Upper lobe of left lung (tissue), 4 donors: ENCODE measurements at regions not wholly inside any gene's neighbourhood (a gene's known extent, or its start where the extent isn't known, plus 50 kb on each side); places are given as distances from the start of the nearest gene placed in this dataset.

Experiments used
- POLR2A ChIP-seq, 4 donors: fragments of 450-650 bp; IDR thresholded peaks; one replicate each; pipeline ENCODE4 v1.5.1; 2016 to 2017; ENCODE audit warnings: antibody characterized with exemption in 4 of 4, mild to moderate bottlenecking in 2 of 4
- TF ChIP-seq, protein P1 (sequence below), 6 experiments: fragments of 450-650 bp in 4 of 6; fragments of 200-600 bp in 2 of 6; sonication (generic) in 2 of 6; IDR thresholded peaks; one replicate each; pipeline ENCODE4 v1.5.1; 2016 to 2019; ENCODE audit warnings: antibody characterized with exemption in 6 of 6

DNA sequence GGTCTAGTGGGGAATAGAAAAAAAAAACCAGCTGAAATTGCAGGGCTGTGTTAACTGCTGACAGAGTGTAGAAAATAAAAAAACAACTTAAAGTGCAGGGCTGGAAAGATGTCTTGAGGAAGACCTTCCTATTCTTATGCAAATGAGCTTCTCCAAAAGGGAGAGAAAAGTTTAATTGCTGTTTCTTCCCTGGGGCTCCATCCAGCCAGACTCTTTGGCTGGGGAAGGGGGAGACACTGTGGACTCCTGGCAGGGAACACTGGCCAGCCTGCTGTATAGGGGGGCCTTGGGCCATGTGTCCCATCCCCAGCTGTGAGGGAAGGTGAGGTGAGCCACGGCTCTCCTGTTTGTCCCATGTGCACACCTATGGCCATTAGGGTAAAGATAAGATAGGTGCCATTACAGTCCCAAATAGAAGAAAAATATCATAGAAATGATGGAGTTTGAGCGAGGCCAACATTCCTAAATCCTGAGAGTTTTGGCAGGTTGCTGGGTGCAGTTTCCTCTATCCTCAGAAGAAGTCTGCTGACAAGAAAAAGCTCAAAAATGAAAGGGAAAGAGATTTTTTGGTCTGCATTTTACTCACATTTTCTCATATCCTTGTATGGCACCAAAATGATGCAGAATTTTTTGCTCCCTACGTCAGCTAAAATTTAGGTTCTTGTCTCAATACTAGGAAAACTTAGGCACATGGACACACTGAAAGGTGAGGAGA, 901.7 kb downstream of the PLOD2 start:
- TF ChIP-seq, protein P1, sequence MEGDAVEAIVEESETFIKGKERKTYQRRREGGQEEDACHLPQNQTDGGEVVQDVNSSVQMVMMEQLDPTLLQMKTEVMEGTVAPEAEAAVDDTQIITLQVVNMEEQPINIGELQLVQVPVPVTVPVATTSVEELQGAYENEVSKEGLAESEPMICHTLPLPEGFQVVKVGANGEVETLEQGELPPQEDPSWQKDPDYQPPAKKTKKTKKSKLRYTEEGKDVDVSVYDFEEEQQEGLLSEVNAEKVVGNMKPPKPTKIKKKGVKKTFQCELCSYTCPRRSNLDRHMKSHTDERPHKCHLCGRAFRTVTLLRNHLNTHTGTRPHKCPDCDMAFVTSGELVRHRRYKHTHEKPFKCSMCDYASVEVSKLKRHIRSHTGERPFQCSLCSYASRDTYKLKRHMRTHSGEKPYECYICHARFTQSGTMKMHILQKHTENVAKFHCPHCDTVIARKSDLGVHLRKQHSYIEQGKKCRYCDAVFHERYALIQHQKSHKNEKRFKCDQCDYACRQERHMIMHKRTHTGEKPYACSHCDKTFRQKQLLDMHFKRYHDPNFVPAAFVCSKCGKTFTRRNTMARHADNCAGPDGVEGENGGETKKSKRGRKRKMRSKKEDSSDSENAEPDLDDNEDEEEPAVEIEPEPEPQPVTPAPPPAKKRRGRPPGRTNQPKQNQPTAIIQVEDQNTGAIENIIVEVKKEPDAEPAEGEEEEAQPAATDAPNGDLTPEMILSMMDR (IDR thresholded peaks at IDR 0.05) = no peak
- TF ChIP-seq POLR2A (IDR thresholded peaks at IDR 0.05) = no peak
